CD4-positive, alpha-beta memory T cell (primary cell): ENCODE measurements at regions not wholly inside any gene's neighbourhood (a gene's known extent, or its start where the extent isn't known, plus 50 kb on each side); places are given as distances from the start of the nearest gene placed in this dataset.

Experiments
- CTCF ChIA-PET: fragments of 350-600 bp; sonication (Branson Sonifier 250); formaldehyde crosslinking; loops from one replicate; lab custom pipeline; 2021; ENCODE audit warnings: inconsistent platforms; ENCODE audit not compliant: partially characterized antibody; lab: Charles Lee
- POLR2A ChIA-PET: fragments of 350-600 bp; sonication (Branson Sonifier 250); formaldehyde crosslinking; loops from one replicate; lab custom pipeline; 2021; ENCODE audit not compliant: partially characterized antibody; lab: Charles Lee
- DNase-seq, 5 donors: peaks; one replicate each; pipeline versions ENCODE4 v3.0.0 to v3.0.0-alpha.2; 2020 to 2022; ENCODE audit warnings: mixed read lengths in 1 of 5
- H3K27ac ChIP-seq: one replicate; pipeline ENCODE4 v1.7.0; 2013; ENCODE audit warnings: low read depth, low read length
- H3K27me3 ChIP-seq: 2 replicates; pipeline ENCODE4 v1.7.0; 2013; ENCODE audit warnings: mild to moderate bottlenecking, low read length, moderate library complexity; ENCODE audit not compliant: insufficient read depth
- H3K36me3 ChIP-seq: 2 replicates; pipeline ENCODE4 v1.7.0; 2013; ENCODE audit warnings: mild to moderate bottlenecking, low read length, moderate library complexity; ENCODE audit not compliant: insufficient read depth
- H3K4me1 ChIP-seq: 2 replicates; pipeline ENCODE4 v1.7.0; 2013; ENCODE audit warnings: mild to moderate bottlenecking, low read length, moderate library complexity; ENCODE audit not compliant: insufficient read depth
- H3K4me3 ChIP-seq, 2 donors: one replicate each; pipeline ENCODE4 v1.7.0; 2013; ENCODE audit warnings: low read length in 2 of 2, mild to moderate bottlenecking in 1 of 2
- H3K9me3 ChIP-seq, 2 donors: one replicate each; pipeline ENCODE4 v1.7.0; 2013; ENCODE audit warnings: low read length in 2 of 2, control low read depth in 1 of 2; ENCODE audit not compliant: control insufficient read depth in 1 of 2
- H3K27ac Mint-ChIP-seq, 7 donors: one replicate each; pipeline ENCODE4 v1.8.0; 2020 to 2021; ENCODE audit warnings: mixed read lengths in 7 of 7, mild to moderate bottlenecking in 6 of 7, inconsistent platforms in 3 of 7, moderate library complexity in 3 of 7
- H3K27me3 Mint-ChIP-seq, 2 donors: one replicate each; pipeline ENCODE4 v1.8.0; 2020 to 2021; ENCODE audit warnings: mixed read lengths in 2 of 2
- H3K36me3 Mint-ChIP-seq, 2 donors: one replicate each; pipeline ENCODE4 v1.8.0; 2020 to 2021; ENCODE audit warnings: mixed read lengths in 2 of 2, inconsistent platforms in 1 of 2, mild to moderate bottlenecking in 1 of 2
- H3K4me1 Mint-ChIP-seq, 4 donors: one replicate each; pipeline ENCODE4 v1.8.0; 2020 to 2021; ENCODE audit warnings: mixed read lengths in 4 of 4, mild to moderate bottlenecking in 1 of 4
- H3K4me3 Mint-ChIP-seq, 8 donors: one replicate each; pipeline ENCODE4 v1.8.0; 2020 to 2021; ENCODE audit warnings: mixed read lengths in 8 of 8, mild to moderate bottlenecking in 7 of 8, moderate library complexity in 6 of 8, inconsistent platforms in 3 of 8
- H3K9me3 Mint-ChIP-seq, 8 donors: one replicate each; pipeline ENCODE4 v1.8.0; 2020 to 2021; ENCODE audit warnings: mixed read lengths in 8 of 8, mild to moderate bottlenecking in 5 of 8, inconsistent platforms in 3 of 8, moderate library complexity in 1 of 8
- intact Hi-C: fragments of 100-400 bp; cut with micrococcal nuclease; formaldehyde crosslinking; loops from one replicate; pipeline ENCODE4 v1.15.1; 2023

DNA sequence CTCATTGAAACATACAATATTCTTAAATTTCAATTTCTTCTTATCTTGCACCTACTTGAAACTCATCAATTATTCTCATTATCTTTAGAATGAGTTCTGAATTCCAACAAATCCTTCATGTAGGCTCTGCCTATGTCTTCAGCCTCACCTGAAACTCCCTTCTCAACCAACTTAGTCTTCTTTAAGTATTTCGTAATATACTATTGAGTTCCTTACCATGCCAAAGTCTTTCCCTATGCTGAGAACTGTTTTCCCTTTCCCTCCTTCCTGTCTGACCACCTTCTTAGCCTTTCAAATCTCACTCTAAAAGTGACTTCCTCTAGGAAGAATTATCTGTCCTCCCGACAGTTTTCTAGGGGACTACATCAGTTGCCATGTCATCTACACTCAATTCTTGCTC lies 50.9 kb upstream of the ZFAND5 start:
- no peak overlapping the region for H3K27ac Mint-ChIP-seq
- no peak overlapping the region for H3K27ac ChIP-seq

DNA sequence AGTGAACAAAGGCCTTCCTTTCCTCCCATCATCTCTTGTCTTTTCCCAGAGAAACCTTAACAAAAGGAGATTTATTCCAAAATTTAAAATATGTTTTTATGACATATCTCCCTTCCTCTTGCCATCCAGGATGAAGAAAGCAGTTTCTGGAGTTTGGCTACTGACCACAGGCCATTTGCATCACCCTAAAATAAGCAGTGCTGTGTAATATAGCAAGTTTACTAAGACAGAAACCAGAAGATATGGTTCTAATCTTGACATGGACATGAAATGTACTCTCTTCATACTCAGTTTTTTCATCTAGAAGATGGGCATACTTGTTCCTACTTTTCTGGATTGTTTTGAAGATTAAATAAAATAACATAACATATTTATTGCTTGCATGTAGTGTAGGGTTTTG lies 50.2 kb upstream of the ZFAND5 start:
- POLR2A ChIA-PET: no interaction called here
- Histone ChIP-seq H3K4me1 (no peaks in the 10 kb centered on the region), H3K36me3 (no peaks in the 10 kb centered on the region), H3K27me3 (no peaks in the 10 kb centered on the region), H3K4me3 (no peak overlapping the region), H3K9me3 (no peaks in the 10 kb centered on the region), H3K27ac (no peak overlapping the region)
- H3K4me1 Mint-ChIP-seq: no peaks in the 10 kb centered on the region
- no peaks in the 10 kb centered on the region for H3K9me3 Mint-ChIP-seq
- DNase-seq: no peak
- no peaks in the 10 kb centered on the region for H3K27me3 Mint-ChIP-seq
- no peaks in the 10 kb centered on the region for H3K36me3 Mint-ChIP-seq
- no peak overlapping the region for H3K27ac Mint-ChIP-seq
- intact Hi-C loops: no loop called here
- H3K4me3 Mint-ChIP-seq: no peak overlapping the region
- CTCF ChIA-PET: no interaction called here

More for the DNA sequence above, 50.9 kb upstream of the ZFAND5 start:
- Mint-ChIP-seq H3K27me3 (no peaks in the 10 kb centered on the region), H3K9me3 (no peaks in the 10 kb centered on the region), H3K36me3 (no peaks in the 10 kb centered on the region), H3K4me3 (no peak overlapping the region), H3K4me1 (no peaks in the 10 kb centered on the region)
- ChIA-PET POLR2A (no interaction called here), CTCF (no interaction called here)
- H3K27me3 ChIP-seq: no peaks in the 10 kb centered on the region
- no peaks in the 10 kb centered on the region for H3K9me3 ChIP-seq
- intact Hi-C loops: no loop called here
- H3K4me3 ChIP-seq: no peak overlapping the region
- H3K36me3 ChIP-seq: no peaks in the 10 kb centered on the region
- no peaks in the 10 kb centered on the region for H3K4me1 ChIP-seq
- no peak for DNase-seq
